ENCODE measurements at regions not wholly inside any gene's neighbourhood (a gene's known extent, or its start where the extent isn't known, plus 50 kb on each side); places are given as distances from the start of the nearest gene placed in this dataset.

DNA sequence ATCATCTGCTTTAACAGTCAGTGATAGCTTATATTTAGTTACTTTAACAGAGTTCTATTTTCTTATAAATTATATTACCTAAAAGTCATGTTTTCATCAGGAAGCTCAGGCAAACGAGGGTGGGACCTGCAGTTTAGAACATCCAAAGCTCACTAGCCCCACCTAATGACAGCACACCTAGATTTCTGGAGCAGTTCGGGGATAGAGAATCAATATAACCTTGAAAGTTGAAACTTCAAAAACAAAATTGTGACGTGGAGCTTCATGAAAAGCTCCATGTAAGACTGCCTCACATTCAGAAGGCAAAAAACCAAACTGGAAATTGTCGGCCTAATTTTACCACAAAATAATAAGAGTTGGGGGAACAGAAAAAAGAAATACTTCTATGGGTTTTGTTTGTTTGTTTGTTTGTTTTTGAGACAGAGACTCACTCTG lies 185.9 kb upstream of the CCDC150 start:
- Histone ChIP-seq H3K4me3 (ENCODE audit: low read length) (no peak overlapping the region), H3K4me2 (ENCODE audit: low read length) (no peak overlapping the region), H3K9me3 (replicated peaks; ENCODE audit: low read length) (no peaks in the 10 kb centered on the region), H3K4me1 (ENCODE audit: control insufficient read depth, insufficient read depth, low read length) (no peaks in the 10 kb centered on the region), H3K36me3 (ENCODE audit: insufficient read depth, low read length) (no peaks in the 10 kb centered on the region), H3K9ac (ENCODE audit: low read depth, low read length) (no peak overlapping the region), H3K27me3 (ENCODE audit: control insufficient read depth, insufficient read depth, low read length) (no peaks in the 10 kb centered on the region)

DNA sequence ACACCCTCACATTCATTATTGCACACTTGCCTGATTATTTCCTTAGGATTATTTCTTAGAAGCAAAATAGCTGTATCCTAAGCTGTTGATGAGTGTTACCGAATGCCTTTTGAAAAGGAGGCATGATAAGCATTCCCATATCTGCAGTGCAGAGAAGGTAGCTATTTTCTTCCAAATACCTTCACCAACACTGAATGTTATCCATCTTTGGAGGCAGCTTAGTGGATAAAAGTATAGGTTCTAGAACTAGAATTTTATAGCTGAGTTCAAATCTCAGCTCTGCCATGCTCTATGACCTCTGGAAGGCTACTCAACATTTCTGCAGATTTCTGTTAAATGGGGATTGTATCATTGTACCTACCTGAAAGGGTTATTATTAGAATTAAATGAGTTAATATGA lies 185.0 kb upstream of the CCDC150 start:
- no peak overlapping the region for H3K4me2 ChIP-seq (ENCODE audit: low read length)
- no peaks in the 10 kb centered on the region for H3K9me3 ChIP-seq (replicated peaks; ENCODE audit: low read length)
- H3K9ac ChIP-seq (ENCODE audit: low read depth, low read length), result no peak overlapping the region
- no peak overlapping the region for H3K4me3 ChIP-seq (ENCODE audit: low read length)
- no peaks in the 10 kb centered on the region for H3K36me3 ChIP-seq (ENCODE audit: insufficient read depth, low read length)
- no peaks in the 10 kb centered on the region for H3K27me3 ChIP-seq (ENCODE audit: control insufficient read depth, insufficient read depth, low read length)
- no peaks in the 10 kb centered on the region for H3K4me1 ChIP-seq (ENCODE audit: control insufficient read depth, insufficient read depth, low read length)

- H3K27me3 ChIP-seq (ENCODE audit: control insufficient read depth, insufficient read depth, low read length), result no peaks in the 10 kb centered on the region
Observed at GRCh38 chr2:196459539-196459938, 180.0 kb upstream of the CCDC150 start.

GRCh38 chr2:196463706-196464105 lies 175.8 kb upstream of the CCDC150 start:
- H3K4me3 ChIP-seq (ENCODE audit: low read length), result no peak overlapping the region
- peaks cover 3% of the 10 kb centered on the region for H3K9me3 ChIP-seq (replicated peaks; ENCODE audit: low read length)
- no peaks in the 10 kb centered on the region for H3K36me3 ChIP-seq (ENCODE audit: insufficient read depth, low read length)
- no peak overlapping the region for H3K9ac ChIP-seq (ENCODE audit: low read depth, low read length)
- H3K27me3 ChIP-seq (ENCODE audit: control insufficient read depth, insufficient read depth, low read length), result no peaks in the 10 kb centered on the region
- no peak overlapping the region for H3K4me2 ChIP-seq (ENCODE audit: low read length)
- H3K4me1 ChIP-seq (ENCODE audit: control insufficient read depth, insufficient read depth, low read length), result peaks cover 3% of the 10 kb centered on the region

More at GRCh38 chr2:196459539-196459938, 180.0 kb upstream of the CCDC150 start:
- Histone ChIP-seq H3K9ac (ENCODE audit: low read depth, low read length) (no peak overlapping the region), H3K4me3 (ENCODE audit: low read length) (no peak overlapping the region), H3K4me2 (ENCODE audit: low read length) (no peak overlapping the region), H3K36me3 (ENCODE audit: insufficient read depth, low read length) (no peaks in the 10 kb centered on the region), H3K9me3 (replicated peaks; ENCODE audit: low read length) (peaks cover 3% of the 10 kb centered on the region), H3K4me1 (ENCODE audit: control insufficient read depth, insufficient read depth, low read length) (peaks cover 2% of the 10 kb centered on the region)

DNA sequence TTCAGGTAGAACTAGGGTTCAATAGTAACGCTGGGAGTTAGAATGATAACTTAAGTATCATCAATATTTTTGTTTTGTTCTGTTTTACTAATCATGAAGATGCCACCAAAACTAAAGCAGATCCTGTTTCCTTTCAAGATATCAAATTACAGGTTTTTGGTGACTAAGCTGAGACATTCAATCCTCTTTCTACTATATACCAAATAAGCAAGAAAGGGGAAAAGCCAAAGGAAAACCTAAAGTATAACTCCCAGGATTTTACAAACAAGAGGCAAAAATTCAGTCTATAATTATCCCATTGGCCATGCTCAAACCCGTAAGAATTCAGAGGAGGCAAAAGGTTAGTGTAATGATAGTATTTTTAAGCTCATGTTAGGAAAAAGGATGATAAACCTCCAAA lies 175.2 kb upstream of the CCDC150 start:
- Histone ChIP-seq H3K4me3 (ENCODE audit: low read length) (no peak overlapping the region), H3K4me2 (ENCODE audit: low read length) (no peak overlapping the region), H3K9ac (ENCODE audit: low read depth, low read length) (no peak overlapping the region), H3K9me3 (replicated peaks; ENCODE audit: low read length) (peaks cover 3% of the 10 kb centered on the region), H3K4me1 (ENCODE audit: control insufficient read depth, insufficient read depth, low read length) (peaks cover 3% of the 10 kb centered on the region), H3K36me3 (ENCODE audit: insufficient read depth, low read length) (no peaks in the 10 kb centered on the region), H3K27me3 (ENCODE audit: control insufficient read depth, insufficient read depth, low read length) (no peaks in the 10 kb centered on the region)

- Histone ChIP-seq H3K9me3 (replicated peaks; ENCODE audit: low read length) (peaks cover 3% of the 10 kb centered on the region), H3K36me3 (ENCODE audit: insufficient read depth, low read length) (no peaks in the 10 kb centered on the region), H3K4me3 (ENCODE audit: low read length) (no peak overlapping the region), H3K4me1 (ENCODE audit: control insufficient read depth, insufficient read depth, low read length) (peaks cover 3% of the 10 kb centered on the region), H3K9ac (ENCODE audit: low read depth, low read length) (no peak overlapping the region), H3K4me2 (ENCODE audit: low read length) (no peak overlapping the region), H3K27me3 (ENCODE audit: control insufficient read depth, insufficient read depth, low read length) (no peaks in the 10 kb centered on the region)
Observed at GRCh38 chr2:196466581-196466980, 172.9 kb upstream of the CCDC150 start.

DNA sequence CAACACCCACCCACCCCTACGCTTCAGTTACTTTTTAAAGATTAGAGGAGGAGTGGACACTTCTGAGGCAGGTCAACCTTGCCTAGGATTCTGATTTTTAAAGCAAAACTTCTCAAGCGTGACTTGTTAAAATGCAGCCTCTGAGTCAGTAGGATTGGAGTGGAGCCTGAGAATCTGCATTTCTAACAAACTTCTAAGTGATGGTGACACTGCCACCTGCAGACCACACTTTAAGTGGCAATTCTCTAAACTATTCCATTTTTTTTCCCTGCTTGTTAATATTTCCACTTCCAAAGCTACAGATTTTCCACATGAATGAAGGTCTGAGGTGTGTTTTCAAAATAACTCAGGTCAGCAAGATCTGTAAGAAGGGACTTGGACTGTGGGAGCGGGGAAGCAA lies 171.1 kb upstream of the CCDC150 start:
- Histone ChIP-seq H3K4me3 (ENCODE audit: low read length) (no peak overlapping the region), H3K36me3 (ENCODE audit: insufficient read depth, low read length) (no peaks in the 10 kb centered on the region), H3K4me1 (ENCODE audit: control insufficient read depth, insufficient read depth, low read length) (peaks cover 3% of the 10 kb centered on the region), H3K27me3 (ENCODE audit: control insufficient read depth, insufficient read depth, low read length) (no peaks in the 10 kb centered on the region), H3K4me2 (ENCODE audit: low read length) (no peak overlapping the region), H3K9me3 (replicated peaks; ENCODE audit: low read length) (no peaks in the 10 kb centered on the region), H3K9ac (ENCODE audit: low read depth, low read length) (no peak overlapping the region)

GRCh38 chr2:196473617-196474016 lies 165.9 kb upstream of the CCDC150 start:
- no peak overlapping the region for H3K4me2 ChIP-seq (ENCODE audit: low read length)
- no peaks in the 10 kb centered on the region for H3K4me1 ChIP-seq (ENCODE audit: control insufficient read depth, insufficient read depth, low read length)
- no peak overlapping the region for H3K4me3 ChIP-seq (ENCODE audit: low read length)
- no peaks in the 10 kb centered on the region for H3K9me3 ChIP-seq (replicated peaks; ENCODE audit: low read length)
- no peaks in the 10 kb centered on the region for H3K27me3 ChIP-seq (ENCODE audit: control insufficient read depth, insufficient read depth, low read length)
- no peaks in the 10 kb centered on the region for H3K36me3 ChIP-seq (ENCODE audit: insufficient read depth, low read length)
- H3K9ac ChIP-seq (ENCODE audit: low read depth, low read length), result no peak overlapping the region

- H3K4me1 ChIP-seq (ENCODE audit: control insufficient read depth, insufficient read depth, low read length), result peaks cover 11% of the 10 kb centered on the region
- no peaks in the 10 kb centered on the region for H3K9me3 ChIP-seq (replicated peaks; ENCODE audit: low read length)
- no peak overlapping the region for H3K4me3 ChIP-seq (ENCODE audit: low read length)
- H3K4me2 ChIP-seq (ENCODE audit: low read length), result no peak overlapping the region
- no peaks in the 10 kb centered on the region for H3K27me3 ChIP-seq (ENCODE audit: control insufficient read depth, insufficient read depth, low read length)
- H3K36me3 ChIP-seq (ENCODE audit: insufficient read depth, low read length), result no peaks in the 10 kb centered on the region
- H3K9ac ChIP-seq (ENCODE audit: low read depth, low read length), result no peak overlapping the region
Observed at GRCh38 chr2:196475611-196476010, 163.9 kb upstream of the CCDC150 start.

- Histone ChIP-seq H3K4me3 (ENCODE audit: low read length) (no peak overlapping the region), H3K36me3 (ENCODE audit: insufficient read depth, low read length) (no peaks in the 10 kb centered on the region), H3K9ac (ENCODE audit: low read depth, low read length) (no peak overlapping the region), H3K27me3 (ENCODE audit: control insufficient read depth, insufficient read depth, low read length) (no peaks in the 10 kb centered on the region), H3K9me3 (replicated peaks; ENCODE audit: low read length) (no peaks in the 10 kb centered on the region), H3K4me1 (ENCODE audit: control insufficient read depth, insufficient read depth, low read length) (peaks cover 35% of the 10 kb centered on the region), H3K4me2 (ENCODE audit: low read length) (no peak overlapping the region)
Observed at GRCh38 chr2:196478588-196478987, 160.9 kb upstream of the CCDC150 start.

DNA sequence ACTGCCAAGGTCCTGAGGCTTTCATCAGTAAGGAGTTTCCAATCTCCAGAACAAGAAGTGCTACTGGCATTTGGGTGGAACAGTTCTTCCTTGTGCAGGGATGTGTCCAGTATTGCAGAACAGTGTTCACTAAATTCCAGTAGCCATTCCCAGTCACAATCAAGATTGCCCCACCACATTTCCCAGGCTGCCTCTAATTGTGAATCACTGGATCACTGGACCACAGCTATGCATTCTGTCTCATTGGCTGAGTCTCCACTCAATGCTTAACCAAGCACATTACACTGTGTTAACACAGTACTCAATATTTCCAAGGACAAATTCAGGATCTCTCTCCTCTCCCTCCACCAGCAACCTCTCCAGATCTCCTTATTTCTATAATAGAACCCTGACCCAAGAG lies 160.2 kb upstream of the CCDC150 start:
- H3K4me1 ChIP-seq (ENCODE audit: control insufficient read depth, insufficient read depth, low read length), result peaks cover 35% of the 10 kb centered on the region
- H3K27me3 ChIP-seq (ENCODE audit: control insufficient read depth, insufficient read depth, low read length), result no peaks in the 10 kb centered on the region
- no peak overlapping the region for H3K4me2 ChIP-seq (ENCODE audit: low read length)
- H3K36me3 ChIP-seq (ENCODE audit: insufficient read depth, low read length), result no peaks in the 10 kb centered on the region
- H3K9me3 ChIP-seq (replicated peaks; ENCODE audit: low read length), result no peaks in the 10 kb centered on the region
- H3K4me3 ChIP-seq (ENCODE audit: low read length), result no peak overlapping the region
- no peak overlapping the region for H3K9ac ChIP-seq (ENCODE audit: low read depth, low read length)

DNA sequence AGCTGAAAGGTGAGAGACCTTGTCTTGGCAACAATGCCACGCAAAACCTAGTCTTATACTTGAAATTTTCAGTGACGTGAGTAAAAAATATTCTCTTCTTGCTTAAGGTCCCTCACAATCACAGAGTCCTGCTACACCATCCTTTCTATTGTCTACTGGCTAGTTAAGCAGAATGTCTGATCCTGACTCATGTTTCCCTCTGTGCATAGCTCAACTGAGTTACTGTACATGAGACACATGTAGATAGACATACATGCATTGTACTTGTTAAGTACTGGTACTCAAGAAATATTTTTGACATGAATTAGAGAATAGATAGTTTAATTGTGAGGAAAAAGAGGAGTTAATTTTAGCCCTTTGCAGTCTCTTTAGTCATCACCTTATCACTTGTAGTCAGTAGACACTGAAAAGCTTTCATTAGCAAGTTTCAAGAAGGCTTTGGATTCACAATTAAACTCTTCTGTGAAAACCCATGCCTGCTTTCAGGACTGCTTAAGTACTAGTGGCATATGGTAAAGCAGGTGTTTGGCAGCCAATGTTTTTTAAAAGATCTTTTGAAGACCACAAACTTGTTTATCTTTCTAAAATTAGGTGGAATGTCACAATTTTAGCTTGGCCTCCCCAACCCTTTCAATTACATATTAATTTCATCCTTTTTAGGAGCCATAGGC lies 158.7 kb upstream of the CCDC150 start:
- no peak overlapping the region for H3K4me3 ChIP-seq (ENCODE audit: low read length)
- peak overlapping the region; percentile 8 for H3K9ac ChIP-seq (ENCODE audit: low read depth, low read length)
- H3K4me1 ChIP-seq (ENCODE audit: control insufficient read depth, insufficient read depth, low read length), result peaks cover 35% of the 10 kb centered on the region
- no peaks in the 10 kb centered on the region for H3K27me3 ChIP-seq (ENCODE audit: control insufficient read depth, insufficient read depth, low read length)
- no peaks in the 10 kb centered on the region for H3K9me3 ChIP-seq (replicated peaks; ENCODE audit: low read length)
- no peaks in the 10 kb centered on the region for H3K36me3 ChIP-seq (ENCODE audit: insufficient read depth, low read length)
- H3K4me2 ChIP-seq (ENCODE audit: low read length), result peak overlapping the region; percentile 18
